ENCODE measurements at regions not wholly inside any gene's neighbourhood (a gene's known extent, or its start where the extent isn't known, plus 50 kb on each side); places are given as distances from the start of the nearest gene placed in this dataset.
A peak's percentile ranks its signal among the peaks of the same experiment; 100 is the strongest.

GRCh38 chr2:20524412-20525040, 77.7 kb downstream of the RHOB start (continued):
- TF ChIP-seq SMAD4 (CRISPR knock-in tag; conservative IDR thresholded peaks at IDR 0.05) (peak; percentile 71), DMBX1 (CRISPR knock-in tag; IDR thresholded peaks at IDR 0.05; ENCODE audit: borderline replicate concordance) (0 out of 2 replicates have a peak, but pooled peaks have one; percentile 21), TRIM24 (IDR thresholded peaks at IDR 0.05) (no peak), DACH1 (IDR thresholded peaks at IDR 0.05; ENCODE audit: partially characterized antibody) (peak; percentile 59), DPF2 (IDR thresholded peaks at IDR 0.05) (0 out of 2 replicates have a peak, but pooled peaks have one; percentile 48), TAF1 (IDR thresholded peaks at IDR 0.05; ENCODE audit: control insufficient read depth, extremely low read depth, insufficient read depth, low read length, severe bottlenecking) (no peak), FOXJ2 (tag; IDR thresholded peaks at IDR 0.05) (no peak), TEAD4 (IDR thresholded peaks at IDR 0.05; ENCODE audit: low read length) (0 out of 2 replicates have a peak, but pooled peaks have one; percentile 13), TEAD4 (CRISPR knock-in tag; IDR thresholded peaks at IDR 0.05; ENCODE audit: borderline replicate concordance) (no peak), REST (IDR thresholded peaks at IDR 0.05; ENCODE audit: borderline replicate concordance) (0 out of 2 replicates have a peak, but pooled peaks have one; percentile 14), REST (CRISPR knock-in tag; IDR thresholded peaks at IDR 0.05; ENCODE audit: low read depth) (no peak), ETV5 (CRISPR knock-in tag; IDR thresholded peaks at IDR 0.05; ENCODE audit: low read depth) (peak; percentile 94), NCOR1 (IDR thresholded peaks at IDR 0.05) (peak; percentile 11; the same call in 1 of the 2 replicates), JUND (IDR thresholded peaks at IDR 0.05; ENCODE audit: borderline replicate concordance, low read depth, low read length) (peak; percentile 52; the same call in 1 of the 2 replicates), JUND (tag; IDR thresholded peaks at IDR 0.05; ENCODE audit: borderline replicate concordance, low read depth, low read length) (no peak; the same call in 2 of the 3 replicates), HMBOX1 (IDR thresholded peaks at IDR 0.05) (0 out of 2 replicates have a peak, but pooled peaks have one; percentile 6), CBFA2T3 (IDR thresholded peaks at IDR 0.05) (peak; percentile 57), ZKSCAN8 (CRISPR knock-in tag; IDR thresholded peaks at IDR 0.05) (peak; percentile 24; the same call in 1 of the 2 replicates), ZSCAN32 (CRISPR knock-in tag; IDR thresholded peaks at IDR 0.05) (0 out of 2 replicates have a peak, but pooled peaks have one; percentile 3), ZNF408 (CRISPR knock-in tag; IDR thresholded peaks at IDR 0.05; ENCODE audit: low read depth) (no peak), CBFB (CRISPR knock-in tag; IDR thresholded peaks at IDR 0.05) (0 out of 2 replicates have a peak, but pooled peaks have one; percentile 0), RBFOX2 (IDR thresholded peaks at IDR 0.05; ENCODE audit: low read depth, low read length) (0 out of 2 replicates have a peak, but pooled peaks have one; percentile 35)
